ENCODE measurements at regions not wholly inside any gene's neighbourhood (a gene's known extent, or its start where the extent isn't known, plus 50 kb on each side); places are given as distances from the start of the nearest gene placed in this dataset.

- ChIA-PET CTCF (no interaction called here), POLR2A (no interaction called here)
- TF ChIP-seq CTCF (IDR thresholded peaks at IDR 0.05; ENCODE audit: insufficient read depth, low read length, missing control alignments), result no peak
- no peak for DNase-seq (ENCODE audit: low read depth, low spot score)
- no peak overlapping the region for H3K4me3 ChIP-seq (ENCODE audit: low read depth, low read length)
These were observed 441.7 kb upstream of the SLIT2 start for GRCh38 chr4:19809989-19810388.

- ChIA-PET CTCF (no interaction called here), POLR2A (no interaction called here)
- no peak for TF ChIP-seq CTCF (IDR thresholded peaks at IDR 0.05; ENCODE audit: insufficient read depth, low read length, missing control alignments)
- peak; percentile 33 for DNase-seq (ENCODE audit: low read depth, low spot score)
- H3K4me3 ChIP-seq (ENCODE audit: low read depth, low read length), result no peak overlapping the region
These were observed 444.2 kb upstream of the SLIT2 start for GRCh38 chr4:19807505-19807904.

GRCh38 chr4:19806865-19807264 lies 444.8 kb upstream of the SLIT2 start:
- no peak overlapping the region for H3K4me3 ChIP-seq (ENCODE audit: low read depth, low read length)
- CTCF ChIA-PET, result no interaction called here
- no peak for TF ChIP-seq CTCF (IDR thresholded peaks at IDR 0.05; ENCODE audit: insufficient read depth, low read length, missing control alignments)
- POLR2A ChIA-PET, result no interaction called here
- DNase-seq (ENCODE audit: low read depth, low spot score), result no peak

GRCh38 chr4:19803406-19803805 lies 448.3 kb upstream of the SLIT2 start:
- TF ChIP-seq CTCF (IDR thresholded peaks at IDR 0.05; ENCODE audit: insufficient read depth, low read length, missing control alignments), result no peak
- CTCF ChIA-PET, result no interaction called here
- H3K4me3 ChIP-seq (ENCODE audit: low read depth, low read length), result no peak overlapping the region
- DNase-seq (ENCODE audit: low read depth, low spot score), result no peak
- POLR2A ChIA-PET, result no interaction called here

GRCh38 chr4:19793831-19794230 lies 457.9 kb upstream of the SLIT2 start:
- ChIA-PET CTCF (no interaction called here), POLR2A (no interaction called here)
- DNase-seq (ENCODE audit: low read depth, low spot score), result no peak
- TF ChIP-seq CTCF (IDR thresholded peaks at IDR 0.05; ENCODE audit: insufficient read depth, low read length, missing control alignments), result no peak
- no peak overlapping the region for H3K4me3 ChIP-seq (ENCODE audit: low read depth, low read length)

- DNase-seq (ENCODE audit: low read depth, low spot score), result no peak
These were observed 460.1 kb upstream of the SLIT2 start for GRCh38 chr4:19791422-19792123.

More at GRCh38 chr4:19791422-19792123, 460.1 kb upstream of the SLIT2 start:
- ChIA-PET POLR2A (no interaction called here), CTCF (interaction anchor here (1.1 kb wide), 1 partner anchor 9 kb away, joined by 3 read pairs; no protein-coding TSS in a partner anchor)
- H3K4me3 ChIP-seq (ENCODE audit: low read depth, low read length), result no peak overlapping the region
- TF ChIP-seq CTCF (IDR thresholded peaks at IDR 0.05; ENCODE audit: insufficient read depth, low read length, missing control alignments), result no peak

Measured in AG04449 (cell line).